Neural crest cell (in vitro differentiated cells): ENCODE measurements at regions not wholly inside any gene's neighbourhood (a gene's known extent, or its start where the extent isn't known, plus 50 kb on each side); places are given as distances from the start of the nearest gene placed in this dataset.

ENCODE experiments used
- DNase-seq: peaks from one replicate; pipeline ENCODE4 v3.0.0; 2021; ENCODE audit warnings: low read depth, mixed read lengths, low spot score
- H3K27ac Mint-ChIP-seq: one replicate; pipeline ENCODE4 v1.8.0; 2021; ENCODE audit warnings: mild to moderate bottlenecking, mixed read lengths; ENCODE audit not compliant: unreplicated experiment
- H3K27me3 Mint-ChIP-seq: 2 replicates; pipeline ENCODE4 v1.8.0; 2021; ENCODE audit warnings: low read depth, mild to moderate bottlenecking, mixed read lengths
- H3K36me3 Mint-ChIP-seq: 2 replicates; pipeline ENCODE4 v1.8.0; 2021; ENCODE audit warnings: low read depth, mild to moderate bottlenecking, mixed read lengths
- H3K4me1 Mint-ChIP-seq: 2 replicates; pipeline ENCODE4 v1.8.0; 2021; ENCODE audit warnings: mixed read lengths
- H3K4me3 Mint-ChIP-seq: one replicate; pipeline ENCODE4 v1.8.0; 2021; ENCODE audit warnings: mild to moderate bottlenecking, mixed read lengths
- H3K9me3 Mint-ChIP-seq: 2 replicates; pipeline ENCODE4 v1.8.0; 2021; ENCODE audit warnings: mixed read lengths
- CTCF ChIP-seq: fragments of 200-600 bp; sonication (generic); conservative IDR thresholded peaks from 2 replicates; pipeline ENCODE4 v1.5.0; 2021; ENCODE audit warnings: antibody characterized with exemption, mild to moderate bottlenecking

GRCh38 chr18:76213991-76214390, 281.1 kb downstream of the ZNF516 start:
- H3K36me3 Mint-ChIP-seq = peaks cover 3% of the 10 kb centered on the region
- H3K9me3 Mint-ChIP-seq = peaks cover 3% of the 10 kb centered on the region
- H3K27ac Mint-ChIP-seq = peak overlapping the region; percentile 37
- no peak for TF ChIP-seq CTCF
- H3K4me1 Mint-ChIP-seq = peaks cover 41% of the 10 kb centered on the region
- peak overlapping the region; percentile 14 for H3K4me3 Mint-ChIP-seq
- DNase-seq = no peak
- H3K27me3 Mint-ChIP-seq = peaks cover 3% of the 10 kb centered on the region

GRCh38 chr18:76212960-76213359, 282.1 kb downstream of the ZNF516 start:
- H3K36me3 Mint-ChIP-seq = peaks cover 3% of the 10 kb centered on the region
- TF ChIP-seq CTCF = no peak
- peaks cover 3% of the 10 kb centered on the region for H3K9me3 Mint-ChIP-seq
- H3K4me3 Mint-ChIP-seq = no peak overlapping the region
- peak overlapping the region; percentile 81 for H3K27ac Mint-ChIP-seq
- peaks cover 41% of the 10 kb centered on the region for H3K4me1 Mint-ChIP-seq
- no peak for DNase-seq
- H3K27me3 Mint-ChIP-seq = peaks cover 3% of the 10 kb centered on the region

GRCh38 chr18:76209597-76209996, 285.4 kb downstream of the ZNF516 start:
- no peak for DNase-seq
- no peak for TF ChIP-seq CTCF
- H3K9me3 Mint-ChIP-seq = peaks cover 12% of the 10 kb centered on the region
- H3K4me3 Mint-ChIP-seq = no peak overlapping the region
- H3K27ac Mint-ChIP-seq = no peak overlapping the region
- H3K36me3 Mint-ChIP-seq = no peaks in the 10 kb centered on the region
- H3K4me1 Mint-ChIP-seq = peaks cover 37% of the 10 kb centered on the region
- peaks cover 6% of the 10 kb centered on the region for H3K27me3 Mint-ChIP-seq

GRCh38 chr18:76208678-76209306, 286.2 kb downstream of the ZNF516 start:
- no peak overlapping the region for H3K4me3 Mint-ChIP-seq
- H3K27ac Mint-ChIP-seq = no peak overlapping the region
- no peaks in the 10 kb centered on the region for H3K36me3 Mint-ChIP-seq
- H3K9me3 Mint-ChIP-seq = peaks cover 11% of the 10 kb centered on the region
- no peak for TF ChIP-seq CTCF
- no peak for DNase-seq
- H3K27me3 Mint-ChIP-seq = peaks cover 6% of the 10 kb centered on the region
- peaks cover 29% of the 10 kb centered on the region for H3K4me1 Mint-ChIP-seq

- H3K27me3 Mint-ChIP-seq = peaks cover 6% of the 10 kb centered on the region
- peaks cover 2% of the 10 kb centered on the region for H3K4me1 Mint-ChIP-seq
- no peaks in the 10 kb centered on the region for H3K36me3 Mint-ChIP-seq
- H3K9me3 Mint-ChIP-seq = peaks cover 14% of the 10 kb centered on the region
- DNase-seq = no peak
- H3K27ac Mint-ChIP-seq = no peak overlapping the region
- no peak overlapping the region for H3K4me3 Mint-ChIP-seq
- no peak for TF ChIP-seq CTCF
These were observed 289.1 kb downstream of the ZNF516 start for GRCh38 chr18:76205906-76206305.
